GM23338 (cell line): ENCODE measurements at regions not wholly inside any gene's neighbourhood (a gene's known extent, or its start where the extent isn't known, plus 50 kb on each side); places are given as distances from the start of the nearest gene placed in this dataset.
A peak's percentile ranks its signal among the peaks of the same experiment; 100 is the strongest.

Experiments
- ATAC-seq: fragments of 200-7000 bp; cut with Tn5 transposase; 3 replicates; pipeline ENCODE4 v1.9.1; 2020
- DNase-seq: peaks from one replicate; pipeline ENCODE4 v3.0.0-alpha.2; 2015; ENCODE audit warnings: low spot score
- H2AFZ ChIP-seq: fragments of 200-600 bp; sonication (generic); 2 replicates; pipeline ENCODE4 v1.8.0; 2016; ENCODE audit warnings: antibody characterized with exemption, mild to moderate bottlenecking, moderate library complexity
- H3F3A ChIP-seq: fragments of 200-600 bp; sonication (generic); replicated peaks from 2 replicates; pipeline ENCODE4 v1.8.0; 2017; ENCODE audit warnings: antibody characterized with exemption, mixed run types, low read depth
- H3K27ac ChIP-seq: fragments of 200-600 bp; sonication (generic); 2 replicates; pipeline ENCODE4 v1.6.1; 2016; ENCODE audit warnings: low read depth
- H3K27me3 ChIP-seq: fragments of 200-600 bp; sonication (generic); 2 replicates; pipeline ENCODE4 v1.8.0; 2016; ENCODE audit warnings: mild to moderate bottlenecking, mixed run types, moderate library complexity; ENCODE audit not compliant: insufficient read depth
- H3K36me3 ChIP-seq: fragments of 200-600 bp; sonication (generic); 2 replicates; pipeline ENCODE4 v1.8.0; 2016; ENCODE audit warnings: mild to moderate bottlenecking; ENCODE audit not compliant: insufficient read depth
- H3K4me1 ChIP-seq: fragments of 200-600 bp; sonication (generic); 2 replicates; pipeline ENCODE4 v1.8.0; 2016; ENCODE audit warnings: mild to moderate bottlenecking, moderate library complexity; ENCODE audit not compliant: insufficient read depth
- H3K4me2 ChIP-seq: fragments of 200-600 bp; sonication (generic); 2 replicates; pipeline ENCODE4 v1.7.1; 2017; ENCODE audit warnings: mixed run types
- H3K4me3 ChIP-seq: fragments of 200-600 bp; sonication (generic); 2 replicates; pipeline ENCODE4 v1.6.1; 2016; ENCODE audit warnings: mixed run types
- H3K79me2 ChIP-seq: fragments of 200-600 bp; sonication (generic); replicated peaks from 2 replicates; pipeline ENCODE4 v1.8.0; 2017; ENCODE audit warnings: mild to moderate bottlenecking; ENCODE audit not compliant: insufficient read depth
- H3K9me2 ChIP-seq: fragments of 200-600 bp; sonication (generic); 2 replicates; pipeline ENCODE4 v1.8.0; 2017; ENCODE audit not compliant: insufficient read depth
- H4K20me1 ChIP-seq: fragments of 200-600 bp; sonication (generic); replicated peaks from 2 replicates; pipeline ENCODE4 v1.8.0; 2017; ENCODE audit warnings: mild to moderate bottlenecking; ENCODE audit not compliant: insufficient read depth
- H3K27ac Mint-ChIP-seq: 2 replicates; pipeline ENCODE4 v1.8.0; 2020; ENCODE audit warnings: inconsistent platforms, mild to moderate bottlenecking, moderate library complexity, mixed read lengths
- H3K27me3 Mint-ChIP-seq: 3 replicates; pipeline ENCODE4 v1.8.0; 2022; ENCODE audit warnings: low read depth, mild to moderate bottlenecking, moderate library complexity, mixed read lengths, inconsistent platforms; ENCODE audit not compliant: insufficient read depth, poor library complexity
- H3K36me3 Mint-ChIP-seq: 3 replicates; pipeline ENCODE4 v1.8.0; 2021; ENCODE audit warnings: low read depth, mild to moderate bottlenecking, inconsistent platforms, moderate library complexity, mixed read lengths
- H3K4me1 Mint-ChIP-seq: 3 replicates; pipeline ENCODE4 v1.8.0; 2020; ENCODE audit warnings: mild to moderate bottlenecking, inconsistent platforms, mixed read lengths
- H3K4me3 Mint-ChIP-seq: 3 replicates; pipeline ENCODE4 v1.8.0; 2021; ENCODE audit warnings: moderate library complexity, mild to moderate bottlenecking, inconsistent platforms, mixed read lengths
- H3K9me3 Mint-ChIP-seq: 3 replicates; pipeline ENCODE4 v1.8.0; 2020; ENCODE audit warnings: moderate library complexity, mild to moderate bottlenecking, inconsistent platforms, mixed read lengths
- CREB1 ChIP-seq: fragments of 250-450 bp; sonication (Bioruptor Pico); IDR thresholded peaks from 2 replicates; pipeline ENCODE4 v1.5.0; 2020; ENCODE audit warnings: low read depth, mild to moderate bottlenecking, moderate library complexity
- EZH2phosphoT487 ChIP-seq: fragments of 200-600 bp; sonication (generic); IDR thresholded peaks from one replicate; pipeline ENCODE4 v1.8.1; 2018; ENCODE audit warnings: antibody characterized with exemption; ENCODE audit not compliant: unreplicated experiment
- JUNB ChIP-seq: IDR thresholded peaks from one replicate; pipeline ENCODE4 v1.6.1; 2016; ENCODE audit warnings: antibody characterized with exemption; ENCODE audit not compliant: unreplicated experiment
- ZNF331 ChIP-seq: fragments of 250-450 bp; sonication (Bioruptor Pico); IDR thresholded peaks from 2 replicates; pipeline ENCODE4 v1.5.0; 2020; ENCODE audit warnings: low read depth, mild to moderate bottlenecking, moderate library complexity
- TF ChIP-seq, protein P1 (sequence below): fragments of 250-450 bp; sonication (Bioruptor Pico); IDR thresholded peaks from 2 replicates; pipeline ENCODE4 v1.5.0; 2020; ENCODE audit warnings: mild to moderate bottlenecking, moderate library complexity
- TF ChIP-seq, protein P2 (sequence below): IDR thresholded peaks from one replicate; pipeline ENCODE4 v1.6.1; 2018; ENCODE audit warnings: antibody characterized with exemption; ENCODE audit not compliant: unreplicated experiment
- TF ChIP-seq, protein P3 (sequence below): IDR thresholded peaks from 2 replicates; pipeline ENCODE4 v1.6.1; 2016; ENCODE audit warnings: antibody characterized with exemption
- TF ChIP-seq, protein P4 (sequence below), 2 experiments: fragments of 200-600 bp in 1 of 2; sonication (generic) in 1 of 2; conservative IDR thresholded peaks; 2 replicates each; pipeline versions ENCODE4 v1.5.1 to v1.6.1; 2016 to 2017; ENCODE audit warnings: antibody characterized with exemption in 2 of 2, low read depth in 2 of 2, mild to moderate bottlenecking in 2 of 2, moderate library complexity in 1 of 2

DNA sequence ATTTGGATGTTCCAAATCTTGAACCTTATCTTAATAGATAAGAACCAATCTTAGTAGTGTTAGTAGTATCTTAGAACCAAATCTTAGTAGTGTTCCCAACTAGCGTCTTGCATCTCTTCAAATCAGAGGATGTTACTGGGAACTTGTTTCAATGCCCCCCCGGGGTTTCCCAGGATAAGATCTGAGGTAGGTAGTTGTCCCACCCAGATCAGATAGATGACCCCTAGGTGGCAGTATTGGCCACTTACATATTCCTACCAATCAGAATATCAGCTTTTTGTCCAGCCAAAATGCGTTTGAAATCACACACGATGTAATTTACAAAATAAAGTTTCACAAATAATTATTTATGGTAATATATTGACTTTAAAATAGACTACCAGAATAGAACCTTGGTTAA, 314.8 kb downstream of the MBD2 start:
- peaks cover 2% of the 10 kb centered on the region; the same call in 2 of the 3 replicates for H3K9me3 Mint-ChIP-seq
- no peak overlapping the region for H2AFZ ChIP-seq
- ATAC-seq (peak; percentile 60), DNase-seq (peak; percentile 85)
- no peaks in the 10 kb centered on the region for H3F3A ChIP-seq
- no peak overlapping the region for H3K27ac ChIP-seq
- H3K27me3 Mint-ChIP-seq: peaks cover 2% of the 10 kb centered on the region
- H3K4me1 ChIP-seq: no peaks in the 10 kb centered on the region
- TF ChIP-seq EZH2phosphoT487 (no peak), CREB1 (CRISPR knock-in tag) (no peak), ZNF331 (CRISPR knock-in tag) (no peak), JUNB (no peak)
- TF ChIP-seq, protein P1, sequence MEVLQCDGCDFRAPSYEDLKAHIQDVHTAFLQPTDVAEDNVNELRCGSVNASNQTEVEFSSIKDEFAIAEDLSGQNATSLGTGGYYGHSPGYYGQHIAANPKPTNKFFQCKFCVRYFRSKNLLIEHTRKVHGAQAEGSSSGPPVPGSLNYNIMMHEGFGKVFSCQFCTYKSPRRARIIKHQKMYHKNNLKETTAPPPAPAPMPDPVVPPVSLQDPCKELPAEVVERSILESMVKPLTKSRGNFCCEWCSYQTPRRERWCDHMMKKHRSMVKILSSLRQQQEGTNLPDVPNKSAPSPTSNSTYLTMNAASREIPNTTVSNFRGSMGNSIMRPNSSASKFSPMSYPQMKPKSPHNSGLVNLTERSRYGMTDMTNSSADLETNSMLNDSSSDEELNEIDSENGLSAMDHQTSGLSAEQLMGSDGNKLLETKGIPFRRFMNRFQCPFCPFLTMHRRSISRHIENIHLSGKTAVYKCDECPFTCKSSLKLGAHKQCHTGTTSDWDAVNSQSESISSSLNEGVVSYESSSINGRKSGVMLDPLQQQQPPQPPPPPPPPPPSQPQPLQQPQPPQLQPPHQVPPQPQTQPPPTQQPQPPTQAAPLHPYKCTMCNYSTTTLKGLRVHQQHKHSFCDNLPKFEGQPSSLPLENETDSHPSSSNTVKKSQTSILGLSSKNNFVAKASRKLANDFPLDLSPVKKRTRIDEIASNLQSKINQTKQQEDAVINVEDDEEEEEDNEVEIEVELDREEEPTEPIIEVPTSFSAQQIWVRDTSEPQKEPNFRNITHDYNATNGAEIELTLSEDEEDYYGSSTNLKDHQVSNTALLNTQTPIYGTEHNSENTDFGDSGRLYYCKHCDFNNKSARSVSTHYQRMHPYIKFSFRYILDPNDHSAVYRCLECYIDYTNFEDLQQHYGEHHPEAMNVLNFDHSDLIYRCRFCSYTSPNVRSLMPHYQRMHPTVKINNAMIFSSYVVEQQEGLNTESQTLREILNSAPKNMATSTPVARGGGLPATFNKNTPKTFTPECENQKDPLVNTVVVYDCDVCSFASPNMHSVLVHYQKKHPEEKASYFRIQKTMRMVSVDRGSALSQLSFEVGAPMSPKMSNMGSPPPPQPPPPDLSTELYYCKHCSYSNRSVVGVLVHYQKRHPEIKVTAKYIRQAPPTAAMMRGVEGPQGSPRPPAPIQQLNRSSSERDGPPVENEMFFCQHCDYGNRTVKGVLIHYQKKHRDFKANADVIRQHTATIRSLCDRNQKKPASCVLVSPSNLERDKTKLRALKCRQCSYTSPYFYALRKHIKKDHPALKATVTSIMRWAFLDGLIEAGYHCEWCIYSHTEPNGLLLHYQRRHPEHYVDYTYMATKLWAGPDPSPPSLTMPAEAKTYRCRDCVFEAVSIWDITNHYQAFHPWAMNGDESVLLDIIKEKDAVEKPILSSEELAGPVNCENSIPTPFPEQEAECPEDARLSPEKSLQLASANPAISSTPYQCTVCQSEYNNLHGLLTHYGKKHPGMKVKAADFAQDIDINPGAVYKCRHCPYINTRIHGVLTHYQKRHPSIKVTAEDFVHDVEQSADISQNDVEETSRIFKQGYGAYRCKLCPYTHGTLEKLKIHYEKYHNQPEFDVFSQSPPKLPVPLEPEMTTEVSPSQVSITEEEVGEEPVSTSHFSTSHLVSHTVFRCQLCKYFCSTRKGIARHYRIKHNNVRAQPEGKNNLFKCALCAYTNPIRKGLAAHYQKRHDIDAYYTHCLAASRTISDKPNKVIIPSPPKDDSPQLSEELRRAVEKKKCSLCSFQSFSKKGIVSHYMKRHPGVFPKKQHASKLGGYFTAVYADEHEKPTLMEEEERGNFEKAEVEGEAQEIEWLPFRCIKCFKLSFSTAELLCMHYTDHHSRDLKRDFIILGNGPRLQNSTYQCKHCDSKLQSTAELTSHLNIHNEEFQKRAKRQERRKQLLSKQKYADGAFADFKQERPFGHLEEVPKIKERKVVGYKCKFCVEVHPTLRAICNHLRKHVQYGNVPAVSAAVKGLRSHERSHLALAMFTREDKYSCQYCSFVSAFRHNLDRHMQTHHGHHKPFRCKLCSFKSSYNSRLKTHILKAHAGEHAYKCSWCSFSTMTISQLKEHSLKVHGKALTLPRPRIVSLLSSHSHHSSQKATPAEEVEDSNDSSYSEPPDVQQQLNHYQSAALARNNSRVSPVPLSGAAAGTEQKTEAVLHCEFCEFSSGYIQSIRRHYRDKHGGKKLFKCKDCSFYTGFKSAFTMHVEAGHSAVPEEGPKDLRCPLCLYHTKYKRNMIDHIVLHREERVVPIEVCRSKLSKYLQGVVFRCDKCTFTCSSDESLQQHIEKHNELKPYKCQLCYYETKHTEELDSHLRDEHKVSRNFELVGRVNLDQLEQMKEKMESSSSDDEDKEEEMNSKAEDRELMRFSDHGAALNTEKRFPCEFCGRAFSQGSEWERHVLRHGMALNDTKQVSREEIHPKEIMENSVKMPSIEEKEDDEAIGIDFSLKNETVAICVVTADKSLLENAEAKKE (CRISPR knock-in tag): no peak
- TF ChIP-seq, protein P2, sequence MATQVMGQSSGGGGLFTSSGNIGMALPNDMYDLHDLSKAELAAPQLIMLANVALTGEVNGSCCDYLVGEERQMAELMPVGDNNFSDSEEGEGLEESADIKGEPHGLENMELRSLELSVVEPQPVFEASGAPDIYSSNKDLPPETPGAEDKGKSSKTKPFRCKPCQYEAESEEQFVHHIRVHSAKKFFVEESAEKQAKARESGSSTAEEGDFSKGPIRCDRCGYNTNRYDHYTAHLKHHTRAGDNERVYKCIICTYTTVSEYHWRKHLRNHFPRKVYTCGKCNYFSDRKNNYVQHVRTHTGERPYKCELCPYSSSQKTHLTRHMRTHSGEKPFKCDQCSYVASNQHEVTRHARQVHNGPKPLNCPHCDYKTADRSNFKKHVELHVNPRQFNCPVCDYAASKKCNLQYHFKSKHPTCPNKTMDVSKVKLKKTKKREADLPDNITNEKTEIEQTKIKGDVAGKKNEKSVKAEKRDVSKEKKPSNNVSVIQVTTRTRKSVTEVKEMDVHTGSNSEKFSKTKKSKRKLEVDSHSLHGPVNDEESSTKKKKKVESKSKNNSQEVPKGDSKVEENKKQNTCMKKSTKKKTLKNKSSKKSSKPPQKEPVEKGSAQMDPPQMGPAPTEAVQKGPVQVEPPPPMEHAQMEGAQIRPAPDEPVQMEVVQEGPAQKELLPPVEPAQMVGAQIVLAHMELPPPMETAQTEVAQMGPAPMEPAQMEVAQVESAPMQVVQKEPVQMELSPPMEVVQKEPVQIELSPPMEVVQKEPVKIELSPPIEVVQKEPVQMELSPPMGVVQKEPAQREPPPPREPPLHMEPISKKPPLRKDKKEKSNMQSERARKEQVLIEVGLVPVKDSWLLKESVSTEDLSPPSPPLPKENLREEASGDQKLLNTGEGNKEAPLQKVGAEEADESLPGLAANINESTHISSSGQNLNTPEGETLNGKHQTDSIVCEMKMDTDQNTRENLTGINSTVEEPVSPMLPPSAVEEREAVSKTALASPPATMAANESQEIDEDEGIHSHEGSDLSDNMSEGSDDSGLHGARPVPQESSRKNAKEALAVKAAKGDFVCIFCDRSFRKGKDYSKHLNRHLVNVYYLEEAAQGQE: no peak
- TF ChIP-seq, protein P3, sequence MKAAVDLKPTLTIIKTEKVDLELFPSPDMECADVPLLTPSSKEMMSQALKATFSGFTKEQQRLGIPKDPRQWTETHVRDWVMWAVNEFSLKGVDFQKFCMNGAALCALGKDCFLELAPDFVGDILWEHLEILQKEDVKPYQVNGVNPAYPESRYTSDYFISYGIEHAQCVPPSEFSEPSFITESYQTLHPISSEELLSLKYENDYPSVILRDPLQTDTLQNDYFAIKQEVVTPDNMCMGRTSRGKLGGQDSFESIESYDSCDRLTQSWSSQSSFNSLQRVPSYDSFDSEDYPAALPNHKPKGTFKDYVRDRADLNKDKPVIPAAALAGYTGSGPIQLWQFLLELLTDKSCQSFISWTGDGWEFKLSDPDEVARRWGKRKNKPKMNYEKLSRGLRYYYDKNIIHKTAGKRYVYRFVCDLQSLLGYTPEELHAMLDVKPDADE: no peak
- TF ChIP-seq, protein P4, sequence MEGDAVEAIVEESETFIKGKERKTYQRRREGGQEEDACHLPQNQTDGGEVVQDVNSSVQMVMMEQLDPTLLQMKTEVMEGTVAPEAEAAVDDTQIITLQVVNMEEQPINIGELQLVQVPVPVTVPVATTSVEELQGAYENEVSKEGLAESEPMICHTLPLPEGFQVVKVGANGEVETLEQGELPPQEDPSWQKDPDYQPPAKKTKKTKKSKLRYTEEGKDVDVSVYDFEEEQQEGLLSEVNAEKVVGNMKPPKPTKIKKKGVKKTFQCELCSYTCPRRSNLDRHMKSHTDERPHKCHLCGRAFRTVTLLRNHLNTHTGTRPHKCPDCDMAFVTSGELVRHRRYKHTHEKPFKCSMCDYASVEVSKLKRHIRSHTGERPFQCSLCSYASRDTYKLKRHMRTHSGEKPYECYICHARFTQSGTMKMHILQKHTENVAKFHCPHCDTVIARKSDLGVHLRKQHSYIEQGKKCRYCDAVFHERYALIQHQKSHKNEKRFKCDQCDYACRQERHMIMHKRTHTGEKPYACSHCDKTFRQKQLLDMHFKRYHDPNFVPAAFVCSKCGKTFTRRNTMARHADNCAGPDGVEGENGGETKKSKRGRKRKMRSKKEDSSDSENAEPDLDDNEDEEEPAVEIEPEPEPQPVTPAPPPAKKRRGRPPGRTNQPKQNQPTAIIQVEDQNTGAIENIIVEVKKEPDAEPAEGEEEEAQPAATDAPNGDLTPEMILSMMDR (conservative IDR thresholded peaks at IDR 0.05; ENCODE audit: low read depth in 2 of 2): peak; percentile 71 to 81
- no peaks in the 10 kb centered on the region for H3K36me3 Mint-ChIP-seq
- H4K20me1 ChIP-seq: no peaks in the 10 kb centered on the region
- no peaks in the 10 kb centered on the region for H3K79me2 ChIP-seq
- H3K9me2 ChIP-seq: peaks cover 9% of the 10 kb centered on the region; the same call in 1 of the 2 replicates
- no peak overlapping the region for H3K27ac Mint-ChIP-seq
- H3K4me3 Mint-ChIP-seq: no peak overlapping the region
- H3K4me3 ChIP-seq: no peak overlapping the region
- H3K4me2 ChIP-seq: no peak overlapping the region
- no peaks in the 10 kb centered on the region for H3K27me3 ChIP-seq
- H3K36me3 ChIP-seq: no peaks in the 10 kb centered on the region
- H3K4me1 Mint-ChIP-seq: no peaks in the 10 kb centered on the region; the same call in 2 of the 3 replicates
